ENCODE measurements at regions not wholly inside any gene's neighbourhood (a gene's known extent, or its start where the extent isn't known, plus 50 kb on each side); places are given as distances from the start of the nearest gene placed in this dataset.

DNA sequence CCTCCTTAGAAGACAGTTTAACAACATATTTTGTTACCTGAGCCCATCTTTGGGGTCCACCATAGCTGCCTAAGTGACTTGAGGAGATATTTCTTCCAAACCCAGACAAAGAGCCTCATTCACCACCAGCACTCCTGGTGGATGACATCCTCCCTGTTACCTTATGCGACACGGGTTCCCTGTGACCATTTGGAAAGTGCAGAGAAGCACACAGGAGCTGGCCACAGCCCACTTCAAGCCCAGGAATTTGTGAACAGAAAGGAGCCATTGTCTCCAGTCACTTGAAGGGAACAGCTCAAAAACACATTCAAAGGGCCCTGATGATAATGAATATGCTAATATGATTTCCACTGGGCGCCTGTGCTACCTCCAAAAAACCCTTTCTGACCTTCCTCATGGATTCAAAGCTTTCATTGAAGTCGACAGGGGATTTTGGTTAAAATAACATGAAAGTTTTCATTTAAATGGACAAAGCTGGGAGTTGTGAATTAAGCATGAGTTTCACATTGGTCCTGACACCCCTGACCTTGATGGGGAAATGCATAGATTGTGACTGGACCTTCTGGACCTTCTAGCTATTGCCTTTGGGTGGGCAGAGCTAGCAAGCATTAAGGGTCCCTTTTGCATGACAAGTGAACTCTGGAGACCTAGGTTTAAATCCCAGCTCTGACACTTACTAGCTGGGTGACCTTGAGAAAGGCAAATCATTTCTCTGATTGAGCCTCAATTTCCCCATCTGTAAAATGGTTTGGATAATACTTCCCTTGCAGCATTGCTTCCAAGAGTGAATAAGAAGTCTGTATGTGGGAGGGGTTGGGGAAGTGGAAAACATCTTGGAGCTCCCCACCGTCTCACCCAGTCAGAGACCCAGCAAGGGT is 83.3 kb upstream of the SIRPA start:
- ChIA-PET CTCF (ENCODE audit: low intra/inter-chr PET ratio, low total read pairs) (interaction anchor here (0.7 kb wide), 1 partner anchor 9 kb away, joined by 3 read pairs; no protein-coding TSS in a partner anchor), POLR2A (interaction anchor here (0.7 to 3.3 kb wide), 10 partner anchors 10 to 659 kb away, joined by 3 to 31 read pairs (median 3); partner anchors contain the start of gene SNRPB)
- ATAC-seq (peak; percentile 92), DNase-seq (ENCODE audit: low spot score) (peak; percentile 99), FAIRE-seq (peak; percentile 99)
- Histone ChIP-seq H2AFZ (ENCODE audit: low read length) (peak overlapping the region; percentile 2), H3K4me1 (ENCODE audit: insufficient read depth, low read length) (peaks cover 55% of the 10 kb centered on the region), H3K79me2 (ENCODE audit: insufficient read depth, low read length) (no peaks in the 10 kb centered on the region), H3K36me3 (replicated peaks in 1 of 2; ENCODE audit: control insufficient read depth in 1 of 2, insufficient read depth in 2 of 2, low read length in 2 of 2) (no peaks in the 10 kb centered on the region), H3K27ac (ENCODE audit: extremely low read length, insufficient read depth, low read length) (peak overlapping the region; percentile 74), H4K20me1 (ENCODE audit: insufficient read depth, low read length) (no peaks in the 10 kb centered on the region), H3K9me3 (ENCODE audit: low read length) (no peaks in the 10 kb centered on the region), H3K4me2 (ENCODE audit: low read depth, low read length) (peak overlapping the region; percentile 66), H3K27me3 (ENCODE audit: control insufficient read depth in 1 of 2, insufficient read depth in 2 of 2, low read length in 2 of 2) (no peaks in the 10 kb centered on the region), H3K4me3 (replicated peaks in 1 of 3; ENCODE audit: insufficient read depth in 1 of 3, low read depth in 2 of 3, low read length in 3 of 3) (peak overlapping the region in 2 of 3 experiments; percentile 8 to 47; a peak in 3 of 6 replicates), H3K9ac (ENCODE audit: insufficient read depth, low read depth, low read length) (peak overlapping the region; percentile 68)
- in situ Hi-C loops (cut with HindIII; ENCODE audit: extremely low pct_ligation_motif_present, low pct_unique_long_range_greater_than_20kb) (no loop called here), intact Hi-C loops (cut with micrococcal nuclease; ENCODE audit: unreplicated experiment) (loop anchor here (1.0 kb wide), 3 partner anchors 16 to 60 kb away; no protein-coding TSS in a partner anchor)
- WGBS (ENCODE audit: low lambda C conversion rate): 3% methylated on average over 5 of the region's 5 CpGs
- BruUV-seq (replicated peaks): TSS peak; percentile 93
- TF ChIP-seq ZNF678 (CRISPR knock-in tag; IDR thresholded peaks at IDR 0.05): no peak
- TF ChIP-seq TRIM24 (CRISPR knock-in tag; IDR thresholded peaks at IDR 0.05): peak; percentile 12; the same call in 1 of the 2 replicates
- no peak for TF ChIP-seq ZNF569 (CRISPR knock-in tag; IDR thresholded peaks at IDR 0.05; ENCODE audit: borderline replicate concordance)
- peak; percentile 70; the same call in 1 of the 2 replicates for TF ChIP-seq LCORL (IDR thresholded peaks at IDR 0.05)
- peak; percentile 69 for TF ChIP-seq LCORL (CRISPR knock-in tag; IDR thresholded peaks at IDR 0.05)
- no peak for TF ChIP-seq KDM5B (CRISPR knock-in tag; IDR thresholded peaks at IDR 0.05; ENCODE audit: borderline replicate concordance)
- TF ChIP-seq RXRB (CRISPR knock-in tag; IDR thresholded peaks at IDR 0.05; ENCODE audit: borderline replicate concordance): peak; percentile 35; the same call in 1 of the 2 replicates
- TF ChIP-seq YY1 (IDR thresholded peaks at IDR 0.05; ENCODE audit: insufficient read depth, insufficient replicate concordance, low read depth, low read length): peak; percentile 26
- TF ChIP-seq ZBTB21 (CRISPR knock-in tag; IDR thresholded peaks at IDR 0.05): no peak
- TF ChIP-seq, protein P1, sequence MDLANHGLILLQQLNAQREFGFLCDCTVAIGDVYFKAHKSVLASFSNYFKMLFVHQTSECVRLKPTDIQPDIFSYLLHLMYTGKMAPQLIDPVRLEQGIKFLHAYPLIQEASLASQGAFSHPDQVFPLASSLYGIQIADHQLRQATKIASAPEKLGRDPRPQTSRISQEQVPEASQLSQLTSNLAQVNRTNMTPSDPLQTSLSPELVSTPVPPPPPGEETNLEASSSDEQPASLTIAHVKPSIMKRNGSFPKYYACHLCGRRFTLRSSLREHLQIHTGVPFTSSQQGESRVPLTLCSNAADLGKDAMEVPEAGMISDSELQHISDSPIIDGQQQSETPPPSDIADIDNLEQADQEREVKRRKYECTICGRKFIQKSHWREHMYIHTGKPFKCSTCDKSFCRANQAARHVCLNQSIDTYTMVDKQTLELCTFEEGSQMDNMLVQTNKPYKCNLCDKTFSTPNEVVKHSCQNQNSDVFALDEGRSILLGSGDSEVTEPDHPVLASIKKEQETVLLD (CRISPR knock-in tag; IDR thresholded peaks at IDR 0.05; ENCODE audit: low read depth): no peak
- TF ChIP-seq ZNF883 (CRISPR knock-in tag; IDR thresholded peaks at IDR 0.05; ENCODE audit: not compliant biosample characterization): no peak
- 0 out of 2 replicates have a peak, but pooled peaks have one; percentile 77 for TF ChIP-seq TERF1 (CRISPR knock-in tag; IDR thresholded peaks at IDR 0.05)
- no peak for TF ChIP-seq ZNF253 (CRISPR knock-in tag; IDR thresholded peaks at IDR 0.05; ENCODE audit: borderline replicate concordance)
- peak; percentile 69; the same call in 1 of the 2 replicates for TF ChIP-seq GATAD2A (CRISPR knock-in tag; IDR thresholded peaks at IDR 0.05)
- 0 out of 2 replicates have a peak, but pooled peaks have one; percentile 14 for TF ChIP-seq ATF7 (IDR thresholded peaks at IDR 0.05)
- TF ChIP-seq ATF7 (CRISPR knock-in tag; IDR thresholded peaks at IDR 0.05): no peak
- TF ChIP-seq, protein P2, sequence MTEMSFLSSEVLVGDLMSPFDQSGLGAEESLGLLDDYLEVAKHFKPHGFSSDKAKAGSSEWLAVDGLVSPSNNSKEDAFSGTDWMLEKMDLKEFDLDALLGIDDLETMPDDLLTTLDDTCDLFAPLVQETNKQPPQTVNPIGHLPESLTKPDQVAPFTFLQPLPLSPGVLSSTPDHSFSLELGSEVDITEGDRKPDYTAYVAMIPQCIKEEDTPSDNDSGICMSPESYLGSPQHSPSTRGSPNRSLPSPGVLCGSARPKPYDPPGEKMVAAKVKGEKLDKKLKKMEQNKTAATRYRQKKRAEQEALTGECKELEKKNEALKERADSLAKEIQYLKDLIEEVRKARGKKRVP (CRISPR knock-in tag; IDR thresholded peaks at IDR 0.05): 0 out of 4 replicates have a peak, but pooled peaks of 1 of the 2 experiments have one; percentile 14
- TF ChIP-seq IKZF4 (CRISPR knock-in tag; IDR thresholded peaks at IDR 0.05; ENCODE audit: borderline replicate concordance, low read depth, not compliant biosample characterization): no peak
- TF ChIP-seq ZNF792 (CRISPR knock-in tag; IDR thresholded peaks at IDR 0.05): peak; percentile 57; the same call in 1 of the 2 replicates

All from HepG2 (cell line).